ENCODE measurements at regions not wholly inside any gene's neighbourhood (a gene's known extent, or its start where the extent isn't known, plus 50 kb on each side); places are given as distances from the start of the nearest gene placed in this dataset.

DNA sequence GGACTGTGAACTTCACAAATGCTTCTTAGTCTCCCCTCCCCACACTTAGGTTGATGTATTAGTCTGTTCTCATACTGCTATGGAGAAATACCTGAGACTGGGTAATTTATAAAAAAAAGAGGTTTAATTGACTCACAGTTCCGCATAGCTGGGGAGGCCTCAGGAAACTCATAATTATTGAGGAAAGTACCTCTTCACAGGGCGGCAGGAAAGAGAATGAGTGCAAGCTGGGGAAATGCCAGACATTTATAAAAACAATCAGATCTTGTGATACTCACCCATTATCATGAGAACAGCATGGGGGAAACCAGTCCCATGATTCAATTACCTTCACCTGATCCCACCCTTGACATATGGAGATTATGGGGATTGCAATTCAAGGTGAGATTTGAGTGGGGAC lies 178.8 kb downstream of the SLC38A4 start:
- TF ChIP-seq, protein P1, sequence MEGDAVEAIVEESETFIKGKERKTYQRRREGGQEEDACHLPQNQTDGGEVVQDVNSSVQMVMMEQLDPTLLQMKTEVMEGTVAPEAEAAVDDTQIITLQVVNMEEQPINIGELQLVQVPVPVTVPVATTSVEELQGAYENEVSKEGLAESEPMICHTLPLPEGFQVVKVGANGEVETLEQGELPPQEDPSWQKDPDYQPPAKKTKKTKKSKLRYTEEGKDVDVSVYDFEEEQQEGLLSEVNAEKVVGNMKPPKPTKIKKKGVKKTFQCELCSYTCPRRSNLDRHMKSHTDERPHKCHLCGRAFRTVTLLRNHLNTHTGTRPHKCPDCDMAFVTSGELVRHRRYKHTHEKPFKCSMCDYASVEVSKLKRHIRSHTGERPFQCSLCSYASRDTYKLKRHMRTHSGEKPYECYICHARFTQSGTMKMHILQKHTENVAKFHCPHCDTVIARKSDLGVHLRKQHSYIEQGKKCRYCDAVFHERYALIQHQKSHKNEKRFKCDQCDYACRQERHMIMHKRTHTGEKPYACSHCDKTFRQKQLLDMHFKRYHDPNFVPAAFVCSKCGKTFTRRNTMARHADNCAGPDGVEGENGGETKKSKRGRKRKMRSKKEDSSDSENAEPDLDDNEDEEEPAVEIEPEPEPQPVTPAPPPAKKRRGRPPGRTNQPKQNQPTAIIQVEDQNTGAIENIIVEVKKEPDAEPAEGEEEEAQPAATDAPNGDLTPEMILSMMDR (IDR thresholded peaks at IDR 0.05) = no peak
- TF ChIP-seq ZFX (IDR thresholded peaks at IDR 0.05; ENCODE audit: borderline replicate concordance) = no peak
